ENCODE measurements at regions not wholly inside any gene's neighbourhood (a gene's known extent, or its start where the extent isn't known, plus 50 kb on each side); places are given as distances from the start of the nearest gene placed in this dataset.
A peak's percentile ranks its signal among the peaks of the same experiment; 100 is the strongest.

DNA sequence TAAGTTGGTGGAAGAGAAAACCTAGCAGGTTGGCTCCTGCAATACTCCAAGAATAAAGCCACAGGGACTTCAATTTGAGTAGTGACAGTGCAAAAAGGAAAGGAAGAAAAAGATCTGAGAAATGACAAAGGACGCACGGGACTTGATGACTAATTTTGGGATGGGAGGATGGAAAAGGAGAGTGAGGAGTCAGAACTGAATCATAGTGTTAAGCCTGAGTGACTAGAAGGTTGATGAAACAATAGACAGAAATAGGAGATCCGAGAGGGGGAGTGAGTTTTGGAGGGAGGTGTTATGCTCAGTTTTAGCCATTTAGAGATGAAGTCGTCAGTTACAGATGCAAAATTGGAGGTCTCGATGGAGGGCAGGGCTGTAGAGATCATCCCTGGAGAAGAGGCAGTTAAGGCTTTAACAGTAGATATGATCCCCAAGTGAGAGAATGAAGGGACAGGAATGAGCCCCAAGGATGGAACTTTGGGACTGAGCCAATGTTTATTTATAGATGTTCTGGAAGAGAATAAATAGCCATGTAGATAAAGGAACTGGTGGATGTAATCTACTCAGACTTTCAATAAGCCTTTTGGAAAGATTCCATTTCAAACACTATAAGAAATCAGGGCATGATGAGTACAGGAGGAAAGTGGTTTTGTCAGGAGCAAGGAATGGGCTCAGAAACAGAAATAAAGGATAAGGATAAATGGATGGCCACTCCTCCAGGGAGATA is 108.9 kb upstream of the NCAM1 start:
- Mint-ChIP-seq H3K27me3 (ENCODE audit: low read depth, poor library complexity) (peaks cover 17% of the 10 kb centered on the region), H3K9me3 (no peaks in the 10 kb centered on the region), H3K4me3 (no peak overlapping the region), H3K4me1 (no peaks in the 10 kb centered on the region), H3K36me3 (ENCODE audit: low read depth) (no peaks in the 10 kb centered on the region), H3K27ac (peak overlapping the region; percentile 1)
- no peak for TF ChIP-seq CTCF (IDR thresholded peaks at IDR 0.05)
- DNase-seq, result no peak

- H3K9me3 Mint-ChIP-seq, result peaks cover 14% of the 10 kb centered on the region
- no peak for DNase-seq
- peaks cover 23% of the 10 kb centered on the region for H3K27me3 Mint-ChIP-seq (ENCODE audit: low read depth, poor library complexity)
- H3K36me3 Mint-ChIP-seq (ENCODE audit: low read depth), result no peaks in the 10 kb centered on the region
- H3K4me3 Mint-ChIP-seq, result no peak overlapping the region
- no peaks in the 10 kb centered on the region for H3K4me1 Mint-ChIP-seq
- no peak for TF ChIP-seq CTCF (IDR thresholded peaks at IDR 0.05)
- no peak overlapping the region for H3K27ac Mint-ChIP-seq
These were observed 105.1 kb upstream of the NCAM1 start for GRCh38 chr11:112856133-112856532.

DNA sequence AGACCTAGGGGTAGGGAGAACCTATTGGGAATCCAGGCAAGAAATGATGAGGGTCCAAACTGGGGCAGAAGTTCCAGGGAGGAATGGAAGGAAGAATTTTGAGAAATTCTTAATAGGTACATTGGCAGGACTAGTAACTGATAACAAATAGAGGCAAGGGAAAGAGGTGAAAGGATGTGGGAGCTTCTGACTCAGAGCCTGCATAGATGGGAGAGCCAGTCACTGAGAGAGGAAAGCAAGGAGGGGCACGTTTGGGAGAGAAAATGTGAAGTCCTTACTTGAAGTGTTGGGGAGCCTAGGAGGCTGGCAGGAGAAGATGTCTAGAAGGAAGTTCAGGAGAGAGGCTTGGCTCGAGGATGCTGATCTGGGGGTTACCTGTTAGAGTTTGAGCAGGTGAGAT is 104.6 kb upstream of the NCAM1 start:
- no peak overlapping the region for H3K27ac Mint-ChIP-seq
- H3K4me1 Mint-ChIP-seq, result no peaks in the 10 kb centered on the region
- H3K36me3 Mint-ChIP-seq (ENCODE audit: low read depth), result no peaks in the 10 kb centered on the region
- no peak for DNase-seq
- peaks cover 21% of the 10 kb centered on the region for H3K27me3 Mint-ChIP-seq (ENCODE audit: low read depth, poor library complexity)
- H3K4me3 Mint-ChIP-seq, result no peak overlapping the region
- peaks cover 19% of the 10 kb centered on the region for H3K9me3 Mint-ChIP-seq
- TF ChIP-seq CTCF (IDR thresholded peaks at IDR 0.05), result no peak

- Mint-ChIP-seq H3K36me3 (ENCODE audit: low read depth) (no peaks in the 10 kb centered on the region), H3K4me1 (no peaks in the 10 kb centered on the region), H3K27ac (no peak overlapping the region), H3K9me3 (peaks cover 33% of the 10 kb centered on the region), H3K27me3 (ENCODE audit: low read depth, poor library complexity) (peaks cover 21% of the 10 kb centered on the region), H3K4me3 (no peak overlapping the region)
- DNase-seq, result no peak
- TF ChIP-seq CTCF (IDR thresholded peaks at IDR 0.05), result no peak
These were observed 102.8 kb upstream of the NCAM1 start for GRCh38 chr11:112858289-112859023.

DNA sequence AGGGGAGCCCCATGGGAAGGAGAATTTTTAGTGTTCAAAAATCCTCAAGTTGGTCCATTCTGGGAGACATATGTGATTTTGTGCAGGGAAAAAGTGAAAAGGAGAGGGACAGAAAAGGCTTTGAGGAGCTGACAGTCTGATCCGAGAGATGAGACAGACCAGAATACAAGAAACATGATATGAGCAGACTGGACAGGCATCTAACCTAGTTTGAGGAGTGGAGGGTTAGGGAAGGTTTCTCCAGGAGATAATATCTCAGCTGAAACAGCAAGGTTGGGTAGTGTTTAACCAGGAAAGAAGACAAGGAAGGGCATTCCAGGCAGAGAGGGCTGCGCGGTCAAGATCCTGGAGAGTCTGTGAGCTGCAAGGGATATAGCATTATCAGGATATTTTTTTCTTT is 101.4 kb upstream of the NCAM1 start:
- TF ChIP-seq CTCF (IDR thresholded peaks at IDR 0.05), result no peak
- H3K9me3 Mint-ChIP-seq, result peaks cover 33% of the 10 kb centered on the region
- no peak overlapping the region for H3K4me3 Mint-ChIP-seq
- peaks cover 29% of the 10 kb centered on the region for H3K27me3 Mint-ChIP-seq (ENCODE audit: low read depth, poor library complexity)
- H3K27ac Mint-ChIP-seq, result no peak overlapping the region
- peaks cover 10% of the 10 kb centered on the region for H3K4me1 Mint-ChIP-seq
- DNase-seq, result no peak
- no peaks in the 10 kb centered on the region for H3K36me3 Mint-ChIP-seq (ENCODE audit: low read depth)

Data from nephron progenitor cell (in vitro differentiated cells).